Smooth muscle cell (in vitro differentiated cells): ENCODE measurements at regions not wholly inside any gene's neighbourhood (a gene's known extent, or its start where the extent isn't known, plus 50 kb on each side); places are given as distances from the start of the nearest gene placed in this dataset.
"Not testable (repeated sequence)": the region's sequence is repeated elsewhere in the genome, so short reads cannot be mapped to it uniquely, and the experiment has no call there.

Source experiments
- DNase-seq: peaks from one replicate; lab custom pipeline; 2025; ENCODE audit not compliant: unreplicated experiment; lab: John Stamatoyannopoulos, UW
- H2AFZ ChIP-seq: fragments of 200-600 bp; sonication (generic); 2 replicates; pipeline ENCODE4 v1.6.0; 2016; ENCODE audit warnings: antibody characterized with exemption, low read depth, mild to moderate bottlenecking
- H3F3A ChIP-seq: fragments of 200-600 bp; sonication (generic); 2 replicates; pipeline ENCODE4 v1.6.0; 2017; ENCODE audit warnings: antibody characterized with exemption, low read depth
- H3K27ac ChIP-seq: fragments of 200-600 bp; sonication (generic); 2 replicates; pipeline ENCODE4 v1.5.1; 2016; ENCODE audit warnings: low read depth, mild to moderate bottlenecking
- H3K27me3 ChIP-seq: fragments of 200-600 bp; sonication (generic); 2 replicates; pipeline ENCODE4 v1.6.1; 2016; ENCODE audit warnings: low read depth, mild to moderate bottlenecking
- H3K36me3 ChIP-seq: fragments of 200-600 bp; sonication (generic); 2 replicates; pipeline ENCODE4 v1.5.1; 2016; ENCODE audit warnings: low read depth
- H3K4me1 ChIP-seq: fragments of 200-600 bp; sonication (generic); 2 replicates; pipeline ENCODE4 v1.5.1; 2016; ENCODE audit warnings: low read depth
- H3K4me2 ChIP-seq: fragments of 200-600 bp; sonication (generic); 2 replicates; pipeline ENCODE4 v1.6.0; 2016; ENCODE audit warnings: mild to moderate bottlenecking
- H3K4me3 ChIP-seq: fragments of 200-600 bp; sonication (generic); 2 replicates; pipeline ENCODE4 v1.5.1; 2016; ENCODE audit warnings: mild to moderate bottlenecking
- H3K79me2 ChIP-seq: fragments of 200-600 bp; sonication (generic); 2 replicates; pipeline ENCODE4 v1.6.0; 2016; ENCODE audit warnings: low read depth, mild to moderate bottlenecking
- H3K9ac ChIP-seq: fragments of 200-600 bp; sonication (generic); 2 replicates; pipeline ENCODE4 v1.6.0; 2016; ENCODE audit warnings: low read depth
- H3K9me3 ChIP-seq: fragments of 200-600 bp; sonication (generic); replicated peaks from 2 replicates; pipeline ENCODE4 v1.5.1; 2016; ENCODE audit warnings: low read depth
- H4K20me1 ChIP-seq: fragments of 200-600 bp; sonication (generic); 2 replicates; pipeline ENCODE4 v1.6.0; 2016; ENCODE audit warnings: low read depth
- WGBS: methylation state at CpG from one replicate; pipeline ENCODE4 v1.1.7; 2016; ENCODE audit warnings: low lambda C conversion rate; 5-methylcytosine and 5-hydroxymethylcytosine counted together
- TF ChIP-seq, protein P1 (sequence below): fragments of 200-600 bp; sonication (generic); IDR thresholded peaks from 2 replicates; pipeline ENCODE4 v1.5.1; 2017; ENCODE audit warnings: borderline replicate concordance, mild to moderate bottlenecking, antibody characterized with exemption; ENCODE audit not compliant: insufficient read depth, poor library complexity, severe bottlenecking

DNA sequence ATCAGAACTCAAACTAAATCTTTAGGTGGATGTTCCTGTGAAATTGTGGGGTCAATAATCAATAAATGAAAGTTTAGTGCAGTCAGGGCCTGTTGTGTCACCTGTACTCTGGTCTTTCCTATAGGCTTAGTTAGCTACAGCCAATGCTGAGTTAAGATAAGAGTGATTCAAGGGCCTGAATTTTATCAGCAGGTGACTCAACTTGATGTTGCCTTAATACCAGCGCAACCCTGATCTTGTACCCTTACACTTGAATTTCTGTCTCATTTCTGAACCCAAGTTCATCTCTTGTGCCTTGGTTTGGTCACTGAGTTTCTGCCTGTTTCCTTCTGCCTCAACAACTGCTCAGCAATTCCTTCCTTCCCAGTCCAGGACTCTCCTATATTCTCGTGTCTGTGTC lies 157.0 kb upstream of the E2F7 start:
- no peaks in the 10 kb centered on the region for H3F3A ChIP-seq
- H3K9ac ChIP-seq, result no peak overlapping the region
- H4K20me1 ChIP-seq, result no peaks in the 10 kb centered on the region
- TF ChIP-seq, protein P1, sequence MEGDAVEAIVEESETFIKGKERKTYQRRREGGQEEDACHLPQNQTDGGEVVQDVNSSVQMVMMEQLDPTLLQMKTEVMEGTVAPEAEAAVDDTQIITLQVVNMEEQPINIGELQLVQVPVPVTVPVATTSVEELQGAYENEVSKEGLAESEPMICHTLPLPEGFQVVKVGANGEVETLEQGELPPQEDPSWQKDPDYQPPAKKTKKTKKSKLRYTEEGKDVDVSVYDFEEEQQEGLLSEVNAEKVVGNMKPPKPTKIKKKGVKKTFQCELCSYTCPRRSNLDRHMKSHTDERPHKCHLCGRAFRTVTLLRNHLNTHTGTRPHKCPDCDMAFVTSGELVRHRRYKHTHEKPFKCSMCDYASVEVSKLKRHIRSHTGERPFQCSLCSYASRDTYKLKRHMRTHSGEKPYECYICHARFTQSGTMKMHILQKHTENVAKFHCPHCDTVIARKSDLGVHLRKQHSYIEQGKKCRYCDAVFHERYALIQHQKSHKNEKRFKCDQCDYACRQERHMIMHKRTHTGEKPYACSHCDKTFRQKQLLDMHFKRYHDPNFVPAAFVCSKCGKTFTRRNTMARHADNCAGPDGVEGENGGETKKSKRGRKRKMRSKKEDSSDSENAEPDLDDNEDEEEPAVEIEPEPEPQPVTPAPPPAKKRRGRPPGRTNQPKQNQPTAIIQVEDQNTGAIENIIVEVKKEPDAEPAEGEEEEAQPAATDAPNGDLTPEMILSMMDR, result no peak
- no peak overlapping the region for H3K4me3 ChIP-seq
- no peaks in the 10 kb centered on the region for H3K27me3 ChIP-seq
- H3K79me2 ChIP-seq, result no peaks in the 10 kb centered on the region
- no peak overlapping the region for H3K4me2 ChIP-seq
- no peaks in the 10 kb centered on the region for H3K36me3 ChIP-seq
- no peaks in the 10 kb centered on the region for H3K9me3 ChIP-seq
- 87% methylated on average over 2 of the region's 2 CpGs for WGBS
- no peak overlapping the region for H3K27ac ChIP-seq
- no peak overlapping the region for H2AFZ ChIP-seq
- DNase-seq, result no peak
- no peaks in the 10 kb centered on the region for H3K4me1 ChIP-seq

DNA sequence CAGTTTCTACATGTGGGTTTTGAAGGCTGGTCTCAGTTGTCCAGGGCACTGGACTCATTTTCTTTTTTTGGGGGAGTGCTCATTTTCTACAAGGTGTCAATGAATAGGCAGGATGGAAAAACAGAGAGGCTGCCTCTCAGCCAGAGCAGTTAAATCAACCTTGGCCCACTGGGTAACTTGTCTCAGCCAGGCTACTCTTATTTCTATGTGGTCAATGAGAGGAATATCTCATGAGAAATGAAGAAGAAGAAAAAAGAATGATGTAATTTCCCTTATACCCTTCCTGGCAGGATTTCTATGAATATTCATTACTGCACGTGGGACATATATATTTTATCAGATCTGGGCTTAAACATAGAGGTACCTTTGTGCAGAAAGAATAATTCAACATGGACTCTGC lies 155.2 kb upstream of the E2F7 start:
- no peaks in the 10 kb centered on the region for H4K20me1 ChIP-seq
- no peaks in the 10 kb centered on the region for H3F3A ChIP-seq
- H3K4me3 ChIP-seq, result no peak overlapping the region
- WGBS, result 82% methylated on average over 1 of the region's 1 CpG
- no peaks in the 10 kb centered on the region for H3K79me2 ChIP-seq
- no peaks in the 10 kb centered on the region for H3K36me3 ChIP-seq
- H2AFZ ChIP-seq, result no peak overlapping the region
- H3K4me1 ChIP-seq, result no peaks in the 10 kb centered on the region
- no peak overlapping the region for H3K27ac ChIP-seq
- no peaks in the 10 kb centered on the region for H3K9me3 ChIP-seq
- DNase-seq, result no peak
- H3K27me3 ChIP-seq, result no peaks in the 10 kb centered on the region
- H3K9ac ChIP-seq, result no peak overlapping the region
- H3K4me2 ChIP-seq, result no peak overlapping the region
- TF ChIP-seq, protein P1, result no peak

- TF ChIP-seq, protein P1, result no peak
- no peak for DNase-seq
- Histone ChIP-seq H3K36me3 (no peaks in the 10 kb centered on the region), H3K4me2 (no peak overlapping the region), H3K9me3 (no peaks in the 10 kb centered on the region), H4K20me1 (no peaks in the 10 kb centered on the region), H3K79me2 (no peaks in the 10 kb centered on the region), H3K4me3 (no peak overlapping the region), H2AFZ (no peak overlapping the region), H3K9ac (no peak overlapping the region), H3K27ac (no peak overlapping the region), H3K4me1 (peaks cover 8% of the 10 kb centered on the region), H3K27me3 (no peaks in the 10 kb centered on the region), H3F3A (no peaks in the 10 kb centered on the region)
- 74% methylated on average over 7 of the region's 7 CpGs for WGBS
Observed at GRCh38 chr12:77218278-77218677, 152.9 kb upstream of the E2F7 start.

DNA sequence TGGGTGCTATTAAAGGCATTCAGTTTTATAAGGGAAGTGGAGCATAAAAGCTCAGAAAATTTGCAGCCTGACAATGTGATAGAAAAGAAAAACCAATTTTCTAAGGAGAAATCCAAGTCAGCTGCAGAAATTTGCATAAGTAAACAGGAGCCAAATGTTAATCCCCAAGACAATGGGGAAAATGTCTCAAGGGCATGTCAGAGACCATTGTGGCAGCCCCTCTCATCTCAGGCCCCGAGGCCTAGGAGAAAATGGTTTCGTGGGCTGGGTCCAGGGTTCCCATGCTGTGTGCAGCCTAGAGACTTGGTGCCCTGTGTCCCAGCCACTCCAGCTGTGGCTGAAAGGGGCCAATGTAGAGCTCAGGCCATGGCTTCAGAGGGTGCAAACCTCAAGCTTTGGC lies 150.8 kb upstream of the E2F7 start:
- H2AFZ ChIP-seq, H3K27me3 ChIP-seq, H4K20me1 ChIP-seq, H3K4me2 ChIP-seq, DNase-seq, H3K9ac ChIP-seq, H3K36me3 ChIP-seq, H3K27ac ChIP-seq, H3K9me3 ChIP-seq, H3K79me2 ChIP-seq, H3K4me3 ChIP-seq, H3K4me1 ChIP-seq, H3F3A ChIP-seq: not testable (repeated sequence)
- 67% methylated on average over 2 of the region's 2 CpGs for WGBS
